Hippocampal formation (tissue), 2 donors: ENCODE measurements at regions not wholly inside any gene's neighbourhood (a gene's known extent, or its start where the extent isn't known, plus 50 kb on each side); places are given as distances from the start of the nearest gene placed in this dataset.
"Not testable (repeated sequence)": the region's sequence is repeated elsewhere in the genome, so short reads cannot be mapped to it uniquely, and the experiment has no call there.

ENCODE experiments used
- DNase-seq, 2 donors: peaks; one replicate each; lab custom pipeline; 2025; lab: John Stamatoyannopoulos, UW

DNA sequence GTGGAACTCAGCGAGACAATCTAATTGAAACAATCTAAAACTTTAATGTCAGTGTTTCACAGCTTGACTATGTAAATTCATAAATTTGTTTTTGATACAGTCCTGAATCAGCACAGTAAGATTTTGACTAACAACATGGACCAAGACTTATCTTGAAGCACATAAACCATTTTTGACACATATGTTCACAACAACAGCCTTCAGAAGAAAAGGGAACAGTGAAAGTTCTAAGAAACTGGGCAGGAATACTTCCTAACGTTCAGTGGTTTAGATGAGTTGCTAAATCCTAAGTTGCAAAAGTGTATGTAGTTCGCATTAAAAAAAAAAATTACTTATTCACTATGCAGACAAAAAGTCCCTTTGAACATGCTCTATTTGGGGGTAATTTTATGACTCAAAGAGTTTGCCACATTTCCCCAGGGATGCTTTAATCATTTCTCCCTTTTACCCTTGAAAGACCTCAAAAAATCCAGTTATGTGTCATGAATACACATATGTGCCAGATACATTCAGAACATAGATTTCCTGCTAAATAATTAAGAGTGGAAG, 120.2 kb downstream of the MRPL39 start:
- DNase-seq = no peak

DNA sequence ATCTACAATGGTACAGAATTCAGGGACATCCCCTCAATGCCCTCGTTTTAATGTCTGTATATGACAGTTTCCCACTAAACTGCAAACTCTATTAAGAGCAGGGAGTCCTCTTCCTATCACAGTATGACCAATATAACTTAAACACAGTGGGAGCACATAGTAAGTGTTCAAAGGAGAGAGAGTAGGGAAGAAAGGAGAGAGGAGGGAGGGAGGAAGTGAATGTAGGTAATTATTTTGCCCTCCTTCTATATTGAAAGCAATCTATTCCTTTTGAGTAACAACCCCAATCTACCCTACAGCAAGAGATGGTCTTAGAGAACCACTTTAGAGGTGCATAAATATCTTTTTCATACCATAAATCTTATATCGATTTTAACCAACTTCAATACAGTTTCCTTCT, 121.4 kb downstream of the MRPL39 start:
- no peak for DNase-seq

DNA sequence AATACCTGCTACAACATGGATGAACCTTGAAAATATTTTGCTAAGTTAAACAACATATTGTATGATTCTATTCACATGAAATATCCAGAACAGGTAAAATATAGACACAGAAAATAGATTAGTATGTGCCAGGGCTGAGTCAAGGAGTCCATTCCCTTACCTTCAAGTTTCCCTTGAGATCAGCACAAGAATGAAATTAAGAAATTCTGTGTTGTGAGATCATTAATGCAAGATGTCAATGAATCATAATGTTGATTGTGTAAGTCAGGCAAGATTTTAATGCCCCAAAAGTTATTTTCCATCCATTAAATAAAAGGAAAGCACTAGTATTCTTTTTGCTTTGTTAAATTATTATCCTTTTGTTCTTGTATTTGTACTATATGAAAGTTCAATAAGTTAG, 139.4 kb downstream of the MRPL39 start:
- DNase-seq = no peak

DNA sequence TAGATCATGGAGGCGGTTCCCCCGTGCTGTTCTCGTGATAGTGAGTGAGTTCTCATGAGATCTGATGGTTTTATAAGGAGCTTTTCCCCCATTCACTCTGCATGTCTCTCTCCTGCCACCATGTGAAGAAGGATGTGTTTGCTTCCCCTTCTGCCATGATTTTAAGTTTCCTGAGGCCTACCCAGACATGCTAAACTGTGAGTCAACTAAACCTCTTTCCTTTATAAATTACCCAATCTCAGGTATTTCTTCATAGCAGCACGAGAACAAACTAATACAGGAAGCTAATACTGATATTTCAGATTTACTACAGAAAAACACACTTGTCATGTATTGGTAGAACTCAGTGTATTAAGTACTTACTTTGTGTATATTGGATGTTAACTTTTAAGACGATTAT, 140.2 kb downstream of the MRPL39 start:
- not testable (repeated sequence) for DNase-seq

DNA sequence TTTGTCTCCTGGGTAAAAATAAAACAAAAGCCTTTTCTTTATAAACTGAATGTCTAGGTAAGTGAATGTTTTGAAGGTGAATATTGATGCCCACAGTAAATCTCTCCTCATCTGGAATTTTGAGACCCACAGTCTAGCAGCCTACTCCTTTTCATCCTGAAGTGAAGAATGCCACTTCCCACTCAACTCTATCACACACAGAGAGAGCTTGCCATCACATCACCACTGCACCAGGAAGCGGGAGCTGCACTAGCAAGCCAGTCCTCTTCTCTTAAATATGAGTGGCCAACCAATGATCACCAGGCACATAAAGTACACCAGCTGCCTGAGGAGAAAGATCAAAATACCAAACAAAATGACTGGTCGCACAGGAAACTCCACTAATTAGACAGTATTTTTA, 140.8 kb downstream of the MRPL39 start:
- DNase-seq = no peak

DNA sequence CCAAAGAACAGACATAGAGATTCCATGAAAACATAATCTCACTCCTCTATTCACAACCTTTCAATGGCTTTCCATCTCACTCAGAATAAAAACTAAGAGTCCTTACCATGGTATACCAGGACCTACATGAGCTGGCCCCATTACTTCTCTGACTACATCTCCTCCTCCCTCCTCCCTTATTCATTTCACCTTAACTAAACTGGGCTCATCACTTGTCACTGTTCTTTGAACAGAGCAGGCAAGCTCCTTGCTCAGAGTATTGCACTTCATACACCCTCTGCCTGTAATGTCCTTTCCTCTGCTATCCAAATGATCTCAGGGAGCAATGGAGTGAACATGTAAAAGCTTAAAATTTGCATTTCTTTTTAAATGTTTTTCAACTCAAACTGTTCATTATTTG, 142.0 kb downstream of the MRPL39 start:
- DNase-seq = no peak

DNA sequence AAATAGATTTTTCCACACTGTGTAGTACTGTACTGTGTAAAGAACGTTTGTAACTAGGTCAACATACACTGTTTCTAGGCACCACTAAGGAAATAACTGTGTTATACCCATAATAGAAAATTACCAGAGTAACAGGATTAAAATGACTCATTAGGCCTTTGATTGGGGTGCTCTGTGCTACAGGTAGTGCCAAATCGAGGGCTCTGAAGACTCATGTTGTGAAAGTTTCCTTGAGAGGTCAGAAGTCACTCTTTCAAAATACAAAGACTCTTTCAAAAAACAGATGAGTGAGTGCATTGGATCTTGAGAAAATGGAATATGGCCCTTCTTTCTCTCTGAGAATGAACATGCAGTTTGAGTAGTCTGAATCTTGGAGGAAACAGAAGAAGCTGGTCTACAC, 143.0 kb downstream of the MRPL39 start:
- DNase-seq = no peak

DNA sequence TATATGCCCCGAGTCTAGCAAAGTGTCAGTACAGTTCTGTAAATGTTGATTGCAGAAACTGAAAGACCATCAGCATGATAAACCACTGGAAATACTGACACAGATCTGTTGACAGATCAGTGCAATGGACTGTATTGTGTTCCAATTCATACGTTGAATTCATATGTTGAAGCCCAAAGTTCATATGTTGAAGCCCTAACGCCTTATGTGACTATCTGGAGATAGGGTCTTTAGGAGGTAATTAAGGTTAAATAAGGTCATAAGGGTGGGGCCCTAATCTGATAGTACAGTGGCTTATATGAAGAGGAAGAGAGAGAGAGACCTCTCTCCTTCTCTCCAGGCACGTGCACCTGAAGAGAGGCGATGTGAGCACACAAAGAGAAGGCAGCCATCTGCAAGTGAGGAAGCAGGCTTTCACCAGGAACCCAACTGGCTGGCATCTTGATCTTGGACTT, 144.7 kb downstream of the MRPL39 start:
- DNase-seq = no peak

DNA sequence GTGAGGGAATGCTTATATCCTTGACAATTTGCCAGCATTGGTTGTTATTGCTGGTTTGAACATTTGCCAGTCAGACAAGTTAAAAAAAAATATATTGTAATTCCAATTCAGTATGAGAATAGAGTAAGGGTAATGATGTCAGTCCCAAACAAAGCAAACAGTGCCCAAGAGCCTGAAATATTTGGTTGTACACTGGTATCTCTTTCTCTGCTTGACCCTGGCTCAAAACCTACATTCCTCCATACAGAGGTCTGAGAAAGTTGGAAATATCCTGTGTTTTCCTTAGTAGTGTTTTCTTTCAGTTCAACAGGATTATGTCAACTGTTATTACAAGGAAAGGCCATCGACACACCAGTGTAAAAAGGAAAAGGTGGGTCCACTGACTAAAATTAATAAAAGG, 145.6 kb downstream of the MRPL39 start:
- no peak for DNase-seq

DNA sequence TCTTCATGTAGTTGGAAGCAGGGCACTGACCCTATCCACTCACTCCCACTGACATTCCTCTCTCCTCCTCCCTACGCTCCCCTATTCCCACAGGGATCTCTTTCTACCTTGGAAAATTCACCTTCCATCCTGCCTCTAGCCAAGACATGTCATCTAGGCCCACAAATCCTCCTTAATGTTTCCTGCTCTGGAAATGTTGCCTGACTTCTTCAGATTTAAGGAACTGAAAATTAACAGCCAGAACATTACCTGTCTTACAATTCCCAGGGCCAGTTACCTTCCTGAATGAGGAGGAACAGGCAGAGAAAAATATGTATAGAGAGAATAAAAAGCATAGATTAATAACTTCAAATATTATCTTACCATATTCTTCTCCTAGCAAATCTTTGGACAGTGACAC, 147.3 kb downstream of the MRPL39 start:
- DNase-seq = no peak

DNA sequence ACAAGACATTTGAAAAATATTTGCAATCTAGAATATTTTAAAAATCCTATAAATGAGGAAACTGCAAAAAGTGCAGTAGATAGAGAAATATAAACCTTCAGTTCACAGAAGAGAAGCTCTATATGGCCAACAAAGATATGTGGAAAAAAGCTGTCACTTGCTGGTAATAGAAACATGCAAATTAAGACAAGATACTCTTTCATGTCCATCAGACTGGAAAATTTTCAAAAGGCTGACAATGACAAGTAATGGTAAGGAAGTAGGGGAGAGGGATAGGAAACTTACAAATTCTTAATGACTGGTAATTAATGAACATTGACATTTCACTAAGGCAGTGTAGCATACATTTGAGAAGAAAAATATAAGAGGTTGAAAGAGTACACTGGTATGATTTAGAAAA, 147.9 kb downstream of the MRPL39 start:
- DNase-seq = no peak

DNA sequence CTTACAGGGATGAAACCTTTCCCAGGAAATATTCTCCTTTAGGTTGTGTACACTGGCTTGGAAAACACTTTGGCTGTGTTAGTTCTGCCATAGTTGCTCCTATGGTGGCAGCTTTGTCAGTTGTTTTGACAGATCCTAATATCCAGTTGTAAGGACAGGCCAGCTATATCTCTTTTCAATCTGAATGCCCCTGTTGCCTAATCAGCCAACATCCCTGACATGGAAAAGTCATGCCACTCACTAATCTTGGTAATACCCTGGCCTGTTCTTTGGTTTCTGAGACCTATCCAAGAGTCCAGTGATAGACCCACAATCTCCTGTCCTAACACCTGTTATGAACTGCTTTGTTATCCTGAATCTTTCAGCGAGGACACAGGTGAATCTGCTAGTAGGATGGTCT, 148.8 kb downstream of the MRPL39 start:
- no peak for DNase-seq

DNA sequence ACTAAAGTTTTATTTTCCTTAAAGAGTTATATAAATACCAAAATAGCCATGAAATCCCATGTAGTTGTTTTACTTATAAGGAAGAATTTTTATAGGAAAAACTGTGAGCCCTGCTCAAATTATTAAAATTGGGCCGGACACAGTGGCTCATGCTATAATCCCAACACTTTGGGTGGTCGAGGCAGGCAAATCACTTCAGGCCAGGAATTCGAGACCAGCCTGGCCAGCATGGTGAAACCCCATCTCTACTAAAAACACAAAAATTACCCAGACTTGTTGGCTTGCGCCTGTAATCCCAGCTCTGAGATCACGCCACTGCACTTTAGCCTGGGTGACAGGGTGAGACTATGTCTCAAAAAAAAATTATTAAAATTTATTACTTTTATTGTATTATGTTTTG, 149.3 kb downstream of the MRPL39 start:
- no peak for DNase-seq

DNA sequence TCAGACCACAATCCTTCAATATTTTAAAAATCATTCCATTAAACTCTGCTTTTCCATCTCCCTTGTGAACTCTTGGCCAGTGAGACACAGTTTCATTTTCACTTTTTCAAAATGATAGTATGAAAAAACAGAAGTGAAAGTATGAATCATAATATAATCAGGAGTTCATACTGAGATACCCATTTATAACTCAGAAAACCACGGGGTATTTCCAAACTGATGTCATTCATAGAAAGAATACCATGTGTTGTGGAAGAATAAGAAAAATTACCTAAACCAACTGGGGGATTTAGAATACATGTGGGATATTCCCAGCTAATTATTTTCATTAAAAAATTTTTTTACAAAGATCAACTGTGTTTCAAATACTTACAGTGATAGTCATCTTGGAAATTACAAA, 149.9 kb downstream of the MRPL39 start:
- DNase-seq = no peak

DNA sequence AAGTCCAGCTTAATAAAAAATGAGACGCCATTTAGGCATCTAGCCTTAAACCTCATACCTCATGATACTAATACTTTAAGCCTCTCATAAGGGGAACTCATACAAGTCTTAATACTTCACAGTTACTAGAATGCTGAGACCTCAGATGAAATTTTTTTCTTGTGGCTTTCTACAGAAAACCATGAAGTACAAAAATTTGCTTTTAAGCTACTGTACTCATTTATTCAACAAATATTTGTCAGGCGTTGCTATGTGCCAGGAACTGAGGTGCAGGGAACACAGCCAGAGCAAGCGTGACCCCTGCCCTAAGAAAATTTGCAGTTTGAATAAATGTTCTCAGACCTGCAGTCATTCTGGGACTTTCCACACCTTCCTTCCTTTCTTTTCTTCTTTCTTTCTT, 150.6 kb downstream of the MRPL39 start:
- no peak for DNase-seq

DNA sequence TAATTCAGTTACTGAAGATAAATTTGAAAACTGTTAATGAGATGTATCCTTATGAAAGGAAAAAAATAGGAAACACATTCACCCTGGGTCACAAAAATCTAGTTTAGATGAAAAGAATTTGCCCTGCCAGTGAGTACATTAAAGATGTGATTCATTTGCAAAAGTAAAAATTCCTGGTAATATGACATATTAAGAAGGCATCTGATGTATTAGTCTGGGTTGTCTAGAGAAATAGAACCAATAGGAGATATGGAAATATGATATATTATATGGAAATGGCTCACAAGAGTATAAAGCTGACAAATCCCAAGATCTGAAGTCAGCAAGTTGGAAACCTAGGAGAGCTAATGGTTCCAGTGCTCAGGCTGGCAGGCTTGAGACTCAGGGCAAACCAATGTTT, 153.8 kb downstream of the MRPL39 start:
- no peak for DNase-seq

DNA sequence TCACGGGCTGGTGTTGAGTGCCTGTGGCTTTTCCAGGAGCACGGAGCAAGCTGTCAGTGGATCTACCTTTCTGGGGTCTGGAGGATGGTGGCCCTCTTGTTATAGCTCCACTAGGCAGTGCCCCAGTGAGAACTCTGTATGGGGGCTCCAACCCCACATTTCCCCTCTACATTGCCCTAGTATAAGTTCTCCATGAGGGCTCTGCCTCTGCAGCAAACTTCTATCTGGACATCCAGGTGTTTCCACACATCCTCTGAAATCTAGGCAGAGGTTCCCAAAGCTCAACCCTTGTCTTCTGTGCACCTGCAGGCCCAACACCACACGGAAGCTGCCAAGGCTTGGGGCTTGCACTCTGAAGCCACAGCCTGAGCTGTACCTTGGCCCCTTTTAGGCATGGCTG, 157.3 kb downstream of the MRPL39 start:
- no peak for DNase-seq

DNA sequence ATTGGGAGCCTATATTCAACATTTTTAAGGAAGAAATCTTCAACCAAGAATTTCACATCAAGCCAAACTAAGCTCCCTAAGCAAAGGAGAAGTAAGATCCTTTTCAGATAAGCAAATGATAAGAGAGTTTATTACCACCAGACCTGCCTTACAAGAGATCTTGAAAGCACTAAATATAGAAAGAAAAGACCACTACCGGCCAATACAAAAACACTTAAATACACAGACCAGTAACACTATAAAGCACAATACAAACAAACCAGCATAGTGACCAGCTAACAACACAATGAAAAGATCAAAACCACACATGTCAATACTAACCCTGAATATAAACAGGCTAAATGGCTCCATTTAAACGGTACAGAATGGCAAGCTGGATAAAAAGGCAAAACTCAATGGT, 165.4 kb downstream of the MRPL39 start:
- DNase-seq = no peak

DNA sequence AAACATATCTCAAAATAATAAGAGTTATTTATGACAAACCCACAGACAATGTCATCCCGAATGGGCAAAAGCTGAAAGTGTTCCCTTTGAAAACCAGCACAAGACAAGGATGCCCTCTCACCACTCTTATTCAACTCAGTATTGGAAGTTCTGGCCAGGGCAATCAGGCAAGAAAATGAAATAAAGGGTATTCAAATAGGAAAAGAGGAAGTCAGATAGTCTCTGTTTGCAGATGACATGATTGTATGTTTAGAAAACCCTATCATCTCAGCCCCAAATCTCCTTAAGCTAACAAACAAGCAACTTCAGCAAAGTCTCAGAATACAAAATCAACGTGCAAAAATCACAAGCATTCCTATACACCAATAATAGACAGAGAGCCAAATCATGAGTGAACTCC, 169.8 kb downstream of the MRPL39 start:
- DNase-seq = not testable (repeated sequence)

DNA sequence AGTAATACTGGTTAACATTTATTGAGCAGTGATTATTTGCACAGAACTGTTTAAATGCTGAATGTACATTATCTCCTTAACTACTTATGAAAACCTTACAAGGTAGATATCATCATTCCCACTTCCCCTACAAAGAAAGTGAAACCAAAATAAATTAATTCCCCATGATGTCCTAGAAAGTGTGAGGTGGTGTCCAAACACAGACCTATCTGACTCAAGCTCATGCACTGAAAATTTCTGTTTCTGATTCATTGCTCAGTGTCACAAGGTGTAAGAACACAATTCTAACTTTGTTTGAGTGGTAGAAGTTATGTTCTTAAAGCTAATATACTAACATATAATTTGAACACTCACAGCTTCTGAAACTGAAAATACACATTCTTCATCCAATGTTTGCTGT, 178.7 kb downstream of the MRPL39 start:
- DNase-seq = no peak

DNA sequence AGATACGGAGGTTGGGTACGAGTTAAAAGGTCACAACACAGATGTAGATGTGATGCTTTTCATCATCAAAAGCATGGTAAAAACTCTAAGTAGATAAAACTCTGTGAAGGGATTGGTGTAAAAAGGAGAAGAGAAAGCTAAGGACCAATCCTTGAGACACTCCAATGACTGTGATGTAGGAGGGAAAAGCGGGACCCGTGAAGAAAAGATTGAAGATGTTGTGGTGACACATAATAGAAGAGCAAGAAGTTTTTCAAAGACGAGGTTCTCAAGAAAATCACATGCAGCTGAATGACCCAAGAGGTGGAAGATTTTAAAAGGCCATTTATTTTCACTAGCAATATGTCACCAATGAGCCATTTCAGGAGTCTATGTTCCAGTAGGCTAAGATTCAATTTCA, 179.5 kb downstream of the MRPL39 start:
- no peak for DNase-seq

DNA sequence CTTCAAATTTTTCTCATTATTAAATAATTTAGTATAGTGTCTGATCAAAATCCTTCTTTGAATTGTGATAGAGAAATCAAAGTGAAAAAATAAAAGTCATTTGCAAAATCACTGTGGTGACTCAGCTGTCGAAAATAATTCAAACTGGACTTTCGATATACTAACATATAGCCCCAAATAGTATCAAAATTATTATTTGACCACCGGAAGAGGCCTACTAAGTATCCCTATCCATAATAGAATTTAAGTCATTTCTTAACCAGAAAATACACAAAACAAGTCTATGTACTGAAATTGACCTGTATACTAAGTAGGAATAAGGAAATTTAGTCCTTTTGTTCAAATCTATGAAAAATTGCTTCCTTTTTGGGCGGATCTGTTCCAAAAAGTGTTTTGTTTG, 180.7 kb downstream of the MRPL39 start:
- no peak for DNase-seq

DNA sequence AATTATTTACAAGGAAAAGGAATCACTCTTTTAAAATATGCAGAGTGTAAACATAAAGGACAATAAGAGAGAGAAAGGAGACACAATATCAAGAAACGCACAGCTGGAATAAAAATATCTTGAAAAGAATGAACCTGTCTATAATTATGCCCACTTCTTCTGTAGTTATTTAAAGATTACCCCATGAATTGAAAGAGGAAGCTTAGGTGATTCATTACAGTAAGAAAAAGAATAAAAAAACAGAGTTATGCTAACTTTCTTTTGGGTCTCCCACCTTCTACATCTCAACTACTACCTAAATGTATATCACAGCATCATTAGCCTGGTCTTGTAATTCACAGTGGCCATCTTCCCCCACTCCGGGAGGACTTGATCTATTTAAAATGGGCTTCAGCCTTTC, 182.1 kb downstream of the MRPL39 start:
- no peak for DNase-seq

DNA sequence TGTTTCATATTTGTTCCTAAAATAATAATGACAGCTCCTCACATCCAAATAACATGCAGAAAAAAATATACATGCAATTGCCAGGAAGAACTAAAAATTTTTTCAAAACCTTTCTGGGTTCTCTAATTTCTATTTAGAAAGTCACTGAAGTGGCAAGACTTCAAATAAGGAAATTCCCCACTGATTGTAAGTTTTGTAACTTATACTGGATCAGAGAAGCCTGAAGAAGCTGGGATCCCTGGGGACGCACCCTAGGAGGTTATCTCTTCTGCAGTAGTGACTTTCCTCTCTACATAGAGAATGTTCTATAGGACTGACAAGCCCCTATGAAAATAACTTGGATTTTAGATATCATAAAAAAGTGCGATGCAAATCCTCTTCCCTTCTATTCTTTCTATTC, 182.6 kb downstream of the MRPL39 start:
- DNase-seq = no peak

DNA sequence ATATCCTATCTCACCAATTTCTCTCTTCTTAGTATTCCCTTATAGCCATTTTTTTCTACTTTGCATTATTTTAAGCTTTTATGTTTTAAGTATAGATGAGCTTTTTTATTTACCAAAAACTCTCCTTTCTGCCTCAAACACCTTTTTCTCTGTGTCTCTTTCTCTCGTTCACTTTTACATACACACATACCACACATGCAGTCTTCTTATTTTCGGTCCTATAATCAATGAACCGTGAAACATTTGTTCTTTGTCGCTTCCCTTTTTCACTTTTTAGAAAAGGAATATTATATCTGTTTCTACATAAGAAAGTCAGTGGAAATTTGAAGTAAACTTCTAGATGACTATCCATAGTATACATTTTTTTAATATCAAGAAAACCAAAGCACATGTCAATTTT, 183.2 kb downstream of the MRPL39 start:
- DNase-seq = no peak
